ENCODE measurements at regions not wholly inside any gene's neighbourhood (a gene's known extent, or its start where the extent isn't known, plus 50 kb on each side); places are given as distances from the start of the nearest gene placed in this dataset.

DNA sequence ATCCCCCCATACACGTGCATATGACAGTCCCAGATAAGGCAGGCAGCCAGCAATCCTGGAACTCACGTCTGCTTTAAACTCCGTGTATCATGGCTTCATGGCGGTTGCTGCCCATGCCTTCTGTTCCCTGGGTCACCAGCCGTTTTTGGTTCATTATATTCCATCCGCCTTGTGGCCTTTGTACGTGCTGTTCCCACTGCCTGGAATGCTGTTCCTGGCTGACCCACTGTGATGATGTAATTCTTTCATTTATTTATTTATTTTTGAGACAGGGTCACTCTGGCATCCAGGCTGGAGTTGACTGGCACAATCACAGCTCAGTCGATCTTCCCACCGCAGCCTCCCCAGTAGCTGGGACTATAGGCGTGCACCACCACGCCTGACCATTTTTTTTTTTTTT, 136.7 kb upstream of the GSE1 start:
- DNase-seq (no peak), ATAC-seq (ENCODE audit: insufficient read depth, low read depth) (no peak)
- Histone ChIP-seq H3K27me3 (ENCODE audit: insufficient read depth, low read length, poor library complexity) (no peaks in the 10 kb centered on the region), H3K27ac (ENCODE audit: low read length) (no peak overlapping the region), H3K4me2 (ENCODE audit: insufficient read depth, low read length) (no peak overlapping the region), H3K4me1 (ENCODE audit: insufficient read depth, low read length) (no peaks in the 10 kb centered on the region), H3K79me2 (ENCODE audit: insufficient read depth, low read length) (peaks cover 4% of the 10 kb centered on the region; the same call in 1 of the 2 replicates), H3K9me3 (ENCODE audit: insufficient read depth, low read length, severe bottlenecking) (no peaks in the 10 kb centered on the region), H2AFZ (ENCODE audit: low read depth, low read length) (no peak overlapping the region), H3K9ac (ENCODE audit: low read depth, low read length) (no peak overlapping the region), H4K20me1 (ENCODE audit: insufficient read depth, low read length) (no peaks in the 10 kb centered on the region), H3K36me3 (ENCODE audit: insufficient read depth, low read length) (no peaks in the 10 kb centered on the region), H3K4me3 (ENCODE audit: low read depth in 1 of 2, low read length in 2 of 2) (no peak overlapping the region)
- TF ChIP-seq, protein P1, sequence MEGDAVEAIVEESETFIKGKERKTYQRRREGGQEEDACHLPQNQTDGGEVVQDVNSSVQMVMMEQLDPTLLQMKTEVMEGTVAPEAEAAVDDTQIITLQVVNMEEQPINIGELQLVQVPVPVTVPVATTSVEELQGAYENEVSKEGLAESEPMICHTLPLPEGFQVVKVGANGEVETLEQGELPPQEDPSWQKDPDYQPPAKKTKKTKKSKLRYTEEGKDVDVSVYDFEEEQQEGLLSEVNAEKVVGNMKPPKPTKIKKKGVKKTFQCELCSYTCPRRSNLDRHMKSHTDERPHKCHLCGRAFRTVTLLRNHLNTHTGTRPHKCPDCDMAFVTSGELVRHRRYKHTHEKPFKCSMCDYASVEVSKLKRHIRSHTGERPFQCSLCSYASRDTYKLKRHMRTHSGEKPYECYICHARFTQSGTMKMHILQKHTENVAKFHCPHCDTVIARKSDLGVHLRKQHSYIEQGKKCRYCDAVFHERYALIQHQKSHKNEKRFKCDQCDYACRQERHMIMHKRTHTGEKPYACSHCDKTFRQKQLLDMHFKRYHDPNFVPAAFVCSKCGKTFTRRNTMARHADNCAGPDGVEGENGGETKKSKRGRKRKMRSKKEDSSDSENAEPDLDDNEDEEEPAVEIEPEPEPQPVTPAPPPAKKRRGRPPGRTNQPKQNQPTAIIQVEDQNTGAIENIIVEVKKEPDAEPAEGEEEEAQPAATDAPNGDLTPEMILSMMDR (IDR thresholded peaks at IDR 0.05; ENCODE audit: borderline replicate concordance, extremely low read depth, low read length, poor library complexity, severe bottlenecking): no peak
- no peak for TF ChIP-seq EZH2 (IDR thresholded peaks at IDR 0.05; ENCODE audit: borderline replicate concordance, low read depth, low read length, severe bottlenecking)

DNA sequence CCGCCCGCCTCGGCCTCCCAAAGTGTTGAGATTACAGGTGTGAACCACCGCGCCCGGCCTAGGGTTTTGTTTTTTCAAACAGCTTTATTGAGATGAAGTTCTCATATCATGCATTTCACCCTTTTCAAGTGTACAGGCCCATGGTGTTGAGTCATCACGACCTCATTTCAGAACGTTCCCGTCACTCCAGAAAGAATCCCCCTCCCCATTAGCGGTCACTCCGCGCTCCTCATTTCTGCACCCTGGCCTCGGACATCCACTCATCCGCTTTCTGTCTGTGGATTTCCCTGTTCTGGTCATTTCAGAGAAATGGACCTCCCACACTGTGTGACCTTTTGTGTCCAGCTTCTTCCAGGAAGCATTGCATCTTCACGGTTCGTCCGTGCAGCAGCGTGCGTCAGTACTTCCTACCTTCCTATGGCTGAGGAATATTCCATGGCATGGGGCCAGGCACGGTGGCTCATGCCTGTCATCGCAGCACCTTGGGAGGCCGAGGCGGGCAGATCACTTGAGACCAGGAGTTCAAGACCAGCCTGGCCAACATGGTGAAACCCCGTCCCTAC, 135.2 kb upstream of the GSE1 start:
- no peaks in the 10 kb centered on the region for H3K9me3 ChIP-seq (ENCODE audit: insufficient read depth, low read length, severe bottlenecking)
- no peaks in the 10 kb centered on the region for H4K20me1 ChIP-seq (ENCODE audit: insufficient read depth, low read length)
- H2AFZ ChIP-seq (ENCODE audit: low read depth, low read length): no peak overlapping the region
- H3K36me3 ChIP-seq (ENCODE audit: insufficient read depth, low read length): no peaks in the 10 kb centered on the region
- H3K79me2 ChIP-seq (ENCODE audit: insufficient read depth, low read length): peaks cover 2% of the 10 kb centered on the region; the same call in 1 of the 2 replicates
- H3K4me2 ChIP-seq (ENCODE audit: insufficient read depth, low read length): no peak overlapping the region
- no peaks in the 10 kb centered on the region for H3K27me3 ChIP-seq (ENCODE audit: insufficient read depth, low read length, poor library complexity)
- H3K4me1 ChIP-seq (ENCODE audit: insufficient read depth, low read length): no peaks in the 10 kb centered on the region
- no peak overlapping the region for H3K27ac ChIP-seq (ENCODE audit: low read length)
- no peak overlapping the region for H3K9ac ChIP-seq (ENCODE audit: low read depth, low read length)
- H3K4me3 ChIP-seq (ENCODE audit: low read depth in 1 of 2, low read length in 2 of 2): no peak overlapping the region
- ATAC-seq (ENCODE audit: insufficient read depth, low read depth) (no peak), DNase-seq (no peak)
- no peak for TF ChIP-seq EZH2 (IDR thresholded peaks at IDR 0.05; ENCODE audit: borderline replicate concordance, low read depth, low read length, severe bottlenecking)
- TF ChIP-seq, protein P1 (IDR thresholded peaks at IDR 0.05; ENCODE audit: borderline replicate concordance, extremely low read depth, low read length, poor library complexity, severe bottlenecking): no peak

DNA sequence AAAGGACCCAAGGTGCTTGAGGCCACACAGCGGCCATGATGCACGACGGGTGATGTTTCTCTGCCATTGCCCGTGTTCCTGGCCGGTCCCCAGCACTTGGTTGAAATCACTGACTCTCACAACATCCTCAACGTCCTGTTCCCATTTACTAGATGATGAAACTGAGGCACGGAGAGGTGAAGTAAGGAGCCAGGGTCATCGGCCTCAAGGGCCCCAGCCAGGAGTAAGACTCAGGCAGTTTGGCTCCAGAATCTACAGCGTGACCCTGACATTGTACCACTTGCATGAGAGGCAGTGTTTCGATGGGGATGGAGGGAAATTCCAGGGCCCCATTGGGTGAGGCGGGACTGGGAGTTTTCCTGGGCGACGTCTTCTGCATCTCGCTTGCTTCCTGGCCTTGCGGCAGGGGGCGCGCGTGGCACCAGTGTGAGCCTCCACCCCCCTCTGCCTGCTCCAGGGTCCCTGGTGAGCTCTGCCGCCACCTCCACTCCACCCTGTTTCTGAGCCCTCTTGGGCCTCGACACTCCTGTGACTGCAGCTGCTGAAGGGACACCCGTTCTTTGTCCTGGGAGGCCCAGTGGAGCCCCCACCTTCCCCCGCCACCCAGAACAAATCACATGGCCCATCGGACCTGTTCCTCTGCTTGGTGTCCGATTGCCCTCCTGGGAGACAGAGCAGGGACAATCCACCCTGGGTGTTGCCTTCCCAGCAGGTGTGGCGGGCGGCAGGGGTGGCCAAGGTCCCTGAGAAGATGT, 133.0 kb upstream of the GSE1 start:
- no peak overlapping the region for H2AFZ ChIP-seq (ENCODE audit: low read depth, low read length)
- H3K4me2 ChIP-seq (ENCODE audit: insufficient read depth, low read length): no peak overlapping the region
- H3K27ac ChIP-seq (ENCODE audit: low read length): no peak overlapping the region
- H3K9me3 ChIP-seq (ENCODE audit: insufficient read depth, low read length, severe bottlenecking): no peaks in the 10 kb centered on the region
- DNase-seq (no peak), ATAC-seq (ENCODE audit: insufficient read depth, low read depth) (no peak)
- H3K36me3 ChIP-seq (ENCODE audit: insufficient read depth, low read length): no peaks in the 10 kb centered on the region
- H3K79me2 ChIP-seq (ENCODE audit: insufficient read depth, low read length): no peaks in the 10 kb centered on the region; the same call in 1 of the 2 replicates
- no peaks in the 10 kb centered on the region for H4K20me1 ChIP-seq (ENCODE audit: insufficient read depth, low read length)
- no peaks in the 10 kb centered on the region for H3K27me3 ChIP-seq (ENCODE audit: insufficient read depth, low read length, poor library complexity)
- TF ChIP-seq, protein P1 (IDR thresholded peaks at IDR 0.05; ENCODE audit: borderline replicate concordance, extremely low read depth, low read length, poor library complexity, severe bottlenecking): no peak
- no peak for TF ChIP-seq EZH2 (IDR thresholded peaks at IDR 0.05; ENCODE audit: borderline replicate concordance, low read depth, low read length, severe bottlenecking)
- no peak overlapping the region for H3K4me3 ChIP-seq (ENCODE audit: low read depth in 1 of 2, low read length in 2 of 2)
- H3K4me1 ChIP-seq (ENCODE audit: insufficient read depth, low read length): no peaks in the 10 kb centered on the region
- H3K9ac ChIP-seq (ENCODE audit: low read depth, low read length): no peak overlapping the region
